ENCODE measurements at regions not wholly inside any gene's neighbourhood (a gene's known extent, or its start where the extent isn't known, plus 50 kb on each side); places are given as distances from the start of the nearest gene placed in this dataset.

- Histone ChIP-seq H4K20me1 (ENCODE audit: insufficient read depth, low read length) (no peaks in the 10 kb centered on the region), H2AK5ac (ENCODE audit: low read depth, low read length) (no peak overlapping the region), H3K9me3 (ENCODE audit: control insufficient read depth, insufficient read depth, low read length) (no peaks in the 10 kb centered on the region), H3K23ac (ENCODE audit: low read depth, low read length) (no peak overlapping the region), H2AK9ac (replicated peaks; ENCODE audit: low read depth, low read length, poor library complexity) (no peak overlapping the region), H4K91ac (ENCODE audit: insufficient read depth, low read depth, low read length) (no peak overlapping the region), H3K36me3 (ENCODE audit: control insufficient read depth, insufficient read depth, low read length) (no peaks in the 10 kb centered on the region), H2BK120ac (ENCODE audit: low read depth, low read length) (no peak overlapping the region), H4K8ac (ENCODE audit: low read depth in 2 of 2, low read length in 2 of 2) (no peak overlapping the region), H3K4me1 (ENCODE audit: control insufficient read depth, insufficient read depth, low read length) (no peaks in the 10 kb centered on the region), H2BK5ac (ENCODE audit: low read depth, low read length, poor library complexity, severe bottlenecking) (no peak overlapping the region), H3K9ac (ENCODE audit: low read depth, low read length) (no peak overlapping the region), H3K79me1 (ENCODE audit: low read depth in 1 of 2, low read length in 2 of 2) (no peaks in the 10 kb centered on the region), H2BK15ac (ENCODE audit: low read depth, low read length) (no peak overlapping the region), H2AFZ (replicated peaks; ENCODE audit: low read length, poor library complexity) (no peak overlapping the region), H3K4ac (ENCODE audit: low read depth, low read length) (no peak overlapping the region), H3K56ac (ENCODE audit: extremely low read depth, insufficient read depth, low read length) (no peak overlapping the region), H3K14ac (replicated peaks; ENCODE audit: low read depth, low read length) (no peak overlapping the region), H3K27ac (ENCODE audit: insufficient read depth, low read length) (no peak overlapping the region), H3K4me3 (ENCODE audit: insufficient read depth, low read depth, low read length) (no peak overlapping the region), H4K5ac (ENCODE audit: low read depth, low read length) (no peak overlapping the region), H2BK20ac (ENCODE audit: low read depth, low read length) (no peak overlapping the region), H3K27me3 (ENCODE audit: control insufficient read depth, insufficient read depth, low read length) (no peaks in the 10 kb centered on the region), H3K9me1 (ENCODE audit: insufficient read depth, low read length) (no peaks in the 10 kb centered on the region), H3K4me2 (ENCODE audit: low read depth, low read length) (no peak overlapping the region), H3K18ac (ENCODE audit: low read depth, low read length) (no peak overlapping the region)
- DNase-seq: no peak
- CTCF ChIA-PET: interaction anchor here (0.6 kb wide), 1 partner anchor 24 kb away, joined by 3 read pairs; no protein-coding TSS in a partner anchor
- POLR2A ChIA-PET (ENCODE audit: unreplicated experiment): no interaction called here
- TF ChIP-seq CEBPB (IDR thresholded peaks at IDR 0.05; ENCODE audit: low read depth, low read length): no peak
- no peak for TF ChIP-seq ELK1 (IDR thresholded peaks at IDR 0.05; ENCODE audit: borderline replicate concordance, low read depth, low read length)
- no CpG with 5 or more reads among the region's 2 CpGs for WGBS, 2 experiments (ENCODE audit: extremely low coverage in 2 of 2, insufficient read length in 1 of 2)
- in situ Hi-C loops (cut with MboI; ENCODE audit: low sequenced_read_pairs): no loop called here
- no TSS peak for BruUV-seq (replicated peaks)
- no peak for ATAC-seq (ENCODE audit: low read depth)
- dilution Hi-C loops (cut with HindIII; ENCODE audit: low sequenced_read_pairs, unreplicated experiment): no loop called here
- intact Hi-C loops (cut with micrococcal nuclease): no loop called here
These were observed 437.0 kb upstream of the ASIC2 start for GRCh38 chr17:33730131-33730530.

Measured in IMR-90 (cell line).